DMS114 treated with DMSO at 0.1 percent for 48 hours (cell line): ENCODE measurements at regions not wholly inside any gene's neighbourhood (a gene's known extent, or its start where the extent isn't known, plus 50 kb on each side); places are given as distances from the start of the nearest gene placed in this dataset.
"Not testable (repeated sequence)": the region's sequence is repeated elsewhere in the genome, so short reads cannot be mapped to it uniquely, and the experiment has no call there.

Experiments used
- DNase-seq: peaks from one replicate; lab custom pipeline; 2025; ENCODE audit not compliant: unreplicated experiment; lab: John Stamatoyannopoulos, UW

- DNase-seq: peak; percentile 18
These were observed 333.9 kb upstream of the FSTL5 start for GRCh38 chr4:162497564-162498167.

GRCh38 chr4:162494935-162495334 is 331.1 kb upstream of the FSTL5 start:
- DNase-seq: no peak

DNA sequence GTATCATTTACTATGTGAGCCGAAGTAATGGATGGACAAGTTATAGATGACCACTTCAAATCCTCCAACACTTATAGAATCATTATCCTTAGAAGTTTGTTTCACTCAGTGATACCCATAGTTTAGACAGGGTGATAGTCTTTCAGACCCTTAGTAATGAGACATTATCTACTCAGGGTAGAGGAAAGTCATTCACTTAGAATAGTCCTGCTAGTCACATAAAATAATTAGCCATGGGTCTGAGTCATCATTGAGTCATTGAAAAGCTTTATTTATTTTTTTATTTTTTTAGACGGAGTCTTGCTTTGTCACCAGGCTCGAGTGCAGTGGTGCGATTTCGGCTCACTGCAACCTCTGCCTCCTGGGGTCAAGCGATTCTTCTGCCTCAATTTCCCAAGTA is 321.7 kb upstream of the FSTL5 start:
- DNase-seq: no peak

GRCh38 chr4:162475246-162475645 is 311.4 kb upstream of the FSTL5 start:
- no peak for DNase-seq

GRCh38 chr4:162469977-162470376 is 306.2 kb upstream of the FSTL5 start:
- no peak for DNase-seq

- DNase-seq: not testable (repeated sequence)
These were observed 301.6 kb upstream of the FSTL5 start for GRCh38 chr4:162465356-162465755.

GRCh38 chr4:162461952-162462351 is 298.2 kb upstream of the FSTL5 start:
- DNase-seq: peak; percentile 20

- DNase-seq: no peak
These were observed 294.3 kb upstream of the FSTL5 start for GRCh38 chr4:162458051-162458450.

- DNase-seq: no peak
These were observed 293.5 kb upstream of the FSTL5 start for GRCh38 chr4:162457071-162457865.

DNA sequence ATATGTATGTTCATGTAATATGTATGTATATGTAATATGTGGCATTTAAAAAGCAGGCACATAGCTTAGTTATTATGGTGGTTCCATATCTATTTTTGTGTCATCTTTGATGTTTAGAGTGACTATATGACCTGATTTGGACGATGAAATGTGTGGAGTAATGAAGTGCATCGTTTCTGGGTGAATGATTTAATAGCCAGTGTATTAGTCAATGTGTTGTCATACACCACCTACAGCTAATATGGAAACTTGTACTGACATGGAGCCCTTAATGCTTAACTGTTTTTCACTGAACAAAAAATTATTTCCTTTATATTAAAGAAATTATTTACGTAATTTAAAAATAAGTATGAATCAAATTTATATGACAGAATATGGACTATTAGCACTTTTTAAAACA is 292.3 kb upstream of the FSTL5 start:
- no peak for DNase-seq

DNA sequence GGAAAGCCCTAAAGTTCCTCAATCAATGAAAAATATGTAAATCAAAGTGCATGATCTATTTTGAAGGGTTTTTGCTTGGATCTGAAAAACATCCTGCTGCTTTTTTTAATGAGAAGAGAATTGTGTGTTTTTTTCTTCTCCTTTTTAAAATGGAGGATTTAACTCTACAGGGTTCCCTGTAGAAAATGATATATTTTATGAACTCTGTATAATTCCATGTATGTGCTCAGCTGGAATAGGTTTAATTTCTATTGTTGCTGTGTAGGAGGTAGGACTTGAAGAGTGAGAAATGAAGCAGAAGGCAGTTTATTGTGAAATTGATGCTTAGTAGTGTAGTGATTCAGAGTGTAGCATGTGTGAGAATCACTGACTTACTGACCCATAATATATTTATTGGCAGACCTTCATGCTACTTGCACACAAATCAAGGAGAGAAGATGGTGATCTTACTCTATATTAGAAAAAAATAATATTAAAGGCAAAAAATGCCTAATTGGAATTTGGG is 286.8 kb upstream of the FSTL5 start:
- DNase-seq: no peak

DNA sequence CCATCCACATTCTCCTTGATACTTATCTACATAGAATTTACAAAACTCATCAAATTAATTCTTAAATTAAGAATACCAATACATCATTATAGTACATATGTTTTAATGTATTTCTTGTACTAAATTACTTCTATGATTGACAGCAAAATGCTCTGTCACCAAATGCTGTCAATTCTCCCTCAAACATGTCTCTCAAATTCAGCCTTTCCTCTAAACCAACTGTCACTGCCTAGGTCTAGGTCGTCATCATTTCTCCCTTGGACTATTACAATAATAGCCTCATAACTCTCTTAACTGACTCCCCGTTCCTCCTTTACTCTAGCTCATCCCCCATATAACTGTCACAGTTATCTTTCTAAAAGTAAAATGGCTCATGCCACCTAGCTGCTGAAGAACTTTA is 279.7 kb upstream of the FSTL5 start:
- no peak for DNase-seq

DNA sequence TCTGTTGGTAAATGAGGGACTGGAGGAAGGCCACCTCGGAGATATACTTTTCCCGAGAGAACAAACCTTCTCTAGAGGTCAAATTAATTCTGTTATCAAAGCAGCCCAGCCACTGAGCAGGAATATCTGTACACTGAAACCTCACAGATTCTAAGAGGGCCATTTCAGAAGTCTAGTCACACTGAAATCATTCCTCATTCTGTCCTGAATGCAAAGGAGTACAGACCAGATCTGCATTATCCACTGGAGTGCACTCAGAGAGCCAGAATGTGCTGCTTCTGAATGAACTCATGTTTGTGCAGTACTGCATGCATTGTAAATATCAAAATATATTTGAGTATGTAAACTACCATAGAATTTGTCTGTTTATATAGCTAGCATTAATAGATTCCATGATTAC is 278.3 kb upstream of the FSTL5 start:
- DNase-seq: no peak

DNA sequence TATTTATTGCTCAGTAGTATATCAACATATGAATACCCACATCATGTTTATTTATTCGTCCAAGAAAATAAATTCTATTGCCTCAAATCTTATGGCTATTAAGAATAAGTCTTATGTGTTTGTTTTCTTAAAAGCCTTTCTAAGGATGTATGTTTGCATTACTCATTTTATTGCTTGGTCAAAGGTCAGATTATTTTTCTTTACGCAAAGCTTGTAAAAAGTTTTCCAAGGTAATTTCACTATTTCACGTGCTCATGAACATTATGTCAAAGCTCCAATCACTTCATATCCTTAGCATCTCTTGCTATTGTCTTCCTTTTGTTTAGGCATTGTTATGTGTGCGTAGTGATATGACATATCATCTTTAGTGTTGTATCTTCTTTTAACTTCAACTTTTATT is 258.5 kb upstream of the FSTL5 start:
- DNase-seq: no peak

DNA sequence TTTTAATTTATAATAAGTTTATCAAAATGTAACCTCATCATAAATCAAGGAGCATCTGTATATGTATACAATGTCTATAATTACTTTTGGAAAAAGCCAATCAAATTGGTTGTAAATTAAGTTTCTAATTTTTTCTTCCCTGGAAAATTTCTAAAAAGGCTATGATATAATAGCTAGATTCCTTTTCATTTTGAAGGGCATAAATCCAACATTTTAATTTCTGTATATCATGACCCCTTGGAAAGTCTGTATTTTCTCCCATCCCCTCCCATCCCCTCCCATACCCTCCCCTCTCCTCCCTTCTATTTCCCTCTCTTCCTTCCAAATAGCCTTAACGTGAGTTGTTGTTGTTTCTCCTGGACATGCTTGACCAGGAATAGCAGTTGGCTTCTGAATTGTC is 247.1 kb upstream of the FSTL5 start:
- DNase-seq: no peak

DNA sequence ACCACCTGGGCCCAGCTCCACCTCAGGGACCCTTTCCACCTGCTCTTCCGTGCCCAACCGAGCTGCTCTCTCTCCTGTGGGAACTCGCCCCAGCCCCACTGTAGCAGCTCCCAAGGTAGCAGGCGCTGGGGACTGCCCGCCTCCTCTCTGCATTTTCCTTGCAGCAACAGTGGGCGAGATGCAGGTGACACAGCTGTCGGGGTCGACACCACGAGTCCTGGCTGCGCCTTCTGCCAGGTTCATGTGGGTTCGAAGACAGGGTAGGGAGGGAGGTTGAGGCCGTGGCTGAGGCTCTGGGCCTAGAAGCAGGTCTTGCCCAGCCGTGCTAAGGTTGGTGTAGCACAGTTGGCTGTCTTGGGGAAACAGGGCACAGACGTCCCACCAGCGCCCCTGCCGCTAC is 245.2 kb upstream of the FSTL5 start:
- DNase-seq: no peak

DNA sequence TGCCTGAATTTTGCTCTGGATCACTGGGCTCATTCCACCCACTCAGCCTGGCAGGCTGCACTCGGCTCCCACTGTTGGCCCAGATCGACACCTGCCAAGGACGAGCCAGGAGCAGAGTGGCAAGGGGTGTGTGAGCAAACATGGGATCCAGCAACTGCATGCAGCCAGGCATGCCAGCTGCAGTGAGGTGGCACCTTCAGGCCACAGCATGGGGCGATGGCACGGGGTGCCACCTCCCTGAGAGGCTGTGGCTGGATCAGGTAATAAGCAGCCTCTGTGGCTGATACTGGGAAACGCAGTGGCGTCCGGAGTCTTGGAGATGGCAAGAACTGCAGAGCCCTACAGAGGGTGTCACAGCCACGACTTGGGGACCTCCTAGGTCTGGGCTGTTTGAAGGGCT is 244.5 kb upstream of the FSTL5 start:
- DNase-seq: no peak

DNA sequence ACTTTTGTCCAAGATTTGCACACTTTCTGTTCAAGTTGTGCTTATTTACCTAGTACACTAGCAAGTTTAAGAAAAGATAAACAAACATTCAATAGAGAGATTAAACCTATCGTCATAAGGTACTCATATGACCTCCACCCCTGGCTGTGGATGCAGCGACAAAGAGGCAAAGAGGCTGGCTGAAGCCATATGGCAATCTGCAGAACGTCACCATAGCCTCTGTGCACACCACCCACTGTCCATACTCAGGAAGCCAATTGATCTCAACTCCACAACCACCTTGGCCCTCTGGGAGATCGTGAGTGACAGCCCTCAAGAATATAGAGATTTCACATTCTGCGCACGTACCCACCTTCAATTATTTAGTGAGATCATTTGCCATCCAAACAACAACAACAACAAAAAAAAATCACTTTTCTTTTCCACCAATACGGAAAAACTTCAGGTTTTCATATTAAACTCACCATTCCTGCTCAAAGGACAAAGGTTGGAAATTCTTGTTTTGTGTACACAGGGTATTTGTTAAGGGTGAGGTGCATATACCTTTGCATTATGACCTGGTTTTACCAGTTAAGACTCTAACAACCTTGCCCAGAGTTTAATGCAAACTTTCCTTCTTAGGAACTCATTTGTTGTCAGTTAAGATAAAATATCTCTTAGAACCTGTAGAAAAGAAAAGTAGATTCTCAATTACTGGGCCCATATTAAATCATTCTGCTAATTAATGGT is 243.0 kb upstream of the FSTL5 start:
- DNase-seq: no peak

DNA sequence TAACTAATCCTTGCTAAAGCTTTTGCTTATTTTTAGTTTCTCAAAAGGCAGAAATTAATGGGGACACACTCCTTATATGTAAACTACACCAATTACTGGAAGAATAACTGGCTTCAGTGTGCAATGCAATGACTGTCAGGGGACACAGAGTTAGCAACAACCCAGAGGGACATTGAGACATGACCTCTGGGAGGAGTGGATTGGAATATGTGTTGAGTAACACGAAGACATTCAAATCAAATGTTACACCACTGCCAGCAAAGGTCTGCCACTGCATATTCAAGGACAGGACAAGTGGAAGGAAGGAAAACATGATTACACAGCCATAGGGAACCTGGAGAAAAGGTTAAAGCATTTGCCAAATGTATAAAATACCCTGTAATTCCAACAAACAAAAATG is 240.1 kb upstream of the FSTL5 start:
- no peak for DNase-seq

- DNase-seq: no peak
These were observed 239.6 kb upstream of the FSTL5 start for GRCh38 chr4:162403419-162403818.

DNA sequence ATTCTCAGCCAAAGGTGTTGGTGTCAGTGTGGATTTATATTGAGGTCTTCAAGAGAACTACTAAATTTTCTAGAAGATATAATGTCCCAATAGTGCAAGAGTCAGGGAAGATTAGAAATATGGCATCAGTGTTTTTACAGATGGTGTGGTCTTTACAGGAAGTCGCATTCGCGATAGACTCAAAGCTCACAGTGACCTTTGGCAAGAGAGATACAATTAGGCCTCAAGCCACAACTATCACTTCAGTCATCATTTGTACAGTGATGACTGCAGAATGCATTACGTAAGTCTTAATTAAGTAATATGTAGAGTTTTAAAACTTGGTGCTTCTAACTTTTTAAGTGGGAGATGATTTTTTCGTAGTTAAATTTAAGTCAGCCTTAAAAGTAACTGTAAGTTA is 237.2 kb upstream of the FSTL5 start:
- no peak for DNase-seq

- DNase-seq: no peak
These were observed 229.1 kb upstream of the FSTL5 start for GRCh38 chr4:162392946-162393345.
